ENCODE measurements at regions not wholly inside any gene's neighbourhood (a gene's known extent, or its start where the extent isn't known, plus 50 kb on each side); places are given as distances from the start of the nearest gene placed in this dataset.

GRCh38 chr6:87917886-87918285, 129.8 kb upstream of the SPACA1 start:
- no peak overlapping the region for H3K27ac ChIP-seq (ENCODE audit: low read depth, low read length)
- H3K4me3 ChIP-seq (ENCODE audit: low read length) = no peak overlapping the region
- H3K4me1 ChIP-seq (ENCODE audit: control insufficient read depth, insufficient read depth, low read length) = no peaks in the 10 kb centered on the region
- H3K9ac ChIP-seq (ENCODE audit: low read length) = no peak overlapping the region
- H3K36me3 ChIP-seq (ENCODE audit: control insufficient read depth, insufficient read depth, low read length) = no peaks in the 10 kb centered on the region
- H3K27me3 ChIP-seq (ENCODE audit: control insufficient read depth, insufficient read depth, low read length) = no peaks in the 10 kb centered on the region

- H3K9ac ChIP-seq (ENCODE audit: low read length) = no peak overlapping the region
- no peak overlapping the region for H3K4me3 ChIP-seq (ENCODE audit: low read length)
- no peaks in the 10 kb centered on the region for H3K4me1 ChIP-seq (ENCODE audit: control insufficient read depth, insufficient read depth, low read length)
- no peaks in the 10 kb centered on the region for H3K27me3 ChIP-seq (ENCODE audit: control insufficient read depth, insufficient read depth, low read length)
- no peaks in the 10 kb centered on the region for H3K36me3 ChIP-seq (ENCODE audit: control insufficient read depth, insufficient read depth, low read length)
- no peak overlapping the region for H3K27ac ChIP-seq (ENCODE audit: low read depth, low read length)
These were observed 131.2 kb upstream of the SPACA1 start for GRCh38 chr6:87916446-87916845.

GRCh38 chr6:87914637-87915395, 132.8 kb upstream of the SPACA1 start:
- H3K4me1 ChIP-seq (ENCODE audit: control insufficient read depth, insufficient read depth, low read length) = no peaks in the 10 kb centered on the region
- no peak overlapping the region for H3K4me3 ChIP-seq (ENCODE audit: low read length)
- no peak overlapping the region for H3K27ac ChIP-seq (ENCODE audit: low read depth, low read length)
- no peak overlapping the region for H3K9ac ChIP-seq (ENCODE audit: low read length)
- no peaks in the 10 kb centered on the region for H3K27me3 ChIP-seq (ENCODE audit: control insufficient read depth, insufficient read depth, low read length)
- H3K36me3 ChIP-seq (ENCODE audit: control insufficient read depth, insufficient read depth, low read length) = no peaks in the 10 kb centered on the region

GRCh38 chr6:87913974-87914373, 133.7 kb upstream of the SPACA1 start:
- Histone ChIP-seq H3K27me3 (ENCODE audit: control insufficient read depth, insufficient read depth, low read length) (no peaks in the 10 kb centered on the region), H3K4me3 (ENCODE audit: low read length) (no peak overlapping the region), H3K9ac (ENCODE audit: low read length) (no peak overlapping the region), H3K27ac (ENCODE audit: low read depth, low read length) (no peak overlapping the region), H3K36me3 (ENCODE audit: control insufficient read depth, insufficient read depth, low read length) (no peaks in the 10 kb centered on the region), H3K4me1 (ENCODE audit: control insufficient read depth, insufficient read depth, low read length) (no peaks in the 10 kb centered on the region)

GRCh38 chr6:87912102-87912501, 135.5 kb upstream of the SPACA1 start:
- Histone ChIP-seq H3K27me3 (ENCODE audit: control insufficient read depth, insufficient read depth, low read length) (no peaks in the 10 kb centered on the region), H3K4me3 (ENCODE audit: low read length) (no peak overlapping the region), H3K9ac (ENCODE audit: low read length) (no peak overlapping the region), H3K36me3 (ENCODE audit: control insufficient read depth, insufficient read depth, low read length) (no peaks in the 10 kb centered on the region), H3K27ac (ENCODE audit: low read depth, low read length) (no peak overlapping the region), H3K4me1 (ENCODE audit: control insufficient read depth, insufficient read depth, low read length) (no peaks in the 10 kb centered on the region)

- Histone ChIP-seq H3K4me3 (ENCODE audit: low read length) (no peak overlapping the region), H3K4me1 (ENCODE audit: control insufficient read depth, insufficient read depth, low read length) (no peaks in the 10 kb centered on the region), H3K36me3 (ENCODE audit: control insufficient read depth, insufficient read depth, low read length) (no peaks in the 10 kb centered on the region), H3K9ac (ENCODE audit: low read length) (no peak overlapping the region), H3K27ac (ENCODE audit: low read depth, low read length) (no peak overlapping the region), H3K27me3 (ENCODE audit: control insufficient read depth, insufficient read depth, low read length) (no peaks in the 10 kb centered on the region)
These were observed 137.8 kb upstream of the SPACA1 start for GRCh38 chr6:87909849-87910248.

- no peak overlapping the region for H3K27ac ChIP-seq (ENCODE audit: low read depth, low read length)
- no peaks in the 10 kb centered on the region for H3K36me3 ChIP-seq (ENCODE audit: control insufficient read depth, insufficient read depth, low read length)
- H3K9ac ChIP-seq (ENCODE audit: low read length) = no peak overlapping the region
- H3K27me3 ChIP-seq (ENCODE audit: control insufficient read depth, insufficient read depth, low read length) = no peaks in the 10 kb centered on the region
- no peak overlapping the region for H3K4me3 ChIP-seq (ENCODE audit: low read length)
- no peaks in the 10 kb centered on the region for H3K4me1 ChIP-seq (ENCODE audit: control insufficient read depth, insufficient read depth, low read length)
These were observed 138.4 kb upstream of the SPACA1 start for GRCh38 chr6:87908978-87909811.

GRCh38 chr6:87907521-87907920, 140.1 kb upstream of the SPACA1 start:
- Histone ChIP-seq H3K4me1 (ENCODE audit: control insufficient read depth, insufficient read depth, low read length) (no peaks in the 10 kb centered on the region), H3K9ac (ENCODE audit: low read length) (no peak overlapping the region), H3K27ac (ENCODE audit: low read depth, low read length) (no peak overlapping the region), H3K36me3 (ENCODE audit: control insufficient read depth, insufficient read depth, low read length) (no peaks in the 10 kb centered on the region), H3K4me3 (ENCODE audit: low read length) (no peak overlapping the region), H3K27me3 (ENCODE audit: control insufficient read depth, insufficient read depth, low read length) (no peaks in the 10 kb centered on the region)

GRCh38 chr6:87905101-87905641, 142.5 kb upstream of the SPACA1 start:
- Histone ChIP-seq H3K4me3 (ENCODE audit: low read length) (no peak overlapping the region), H3K36me3 (ENCODE audit: control insufficient read depth, insufficient read depth, low read length) (no peaks in the 10 kb centered on the region), H3K27ac (ENCODE audit: low read depth, low read length) (no peak overlapping the region), H3K27me3 (ENCODE audit: control insufficient read depth, insufficient read depth, low read length) (no peaks in the 10 kb centered on the region), H3K9ac (ENCODE audit: low read length) (no peak overlapping the region), H3K4me1 (ENCODE audit: control insufficient read depth, insufficient read depth, low read length) (no peaks in the 10 kb centered on the region)

- Histone ChIP-seq H3K36me3 (ENCODE audit: control insufficient read depth, insufficient read depth, low read length) (no peaks in the 10 kb centered on the region), H3K9ac (ENCODE audit: low read length) (no peak overlapping the region), H3K4me1 (ENCODE audit: control insufficient read depth, insufficient read depth, low read length) (no peaks in the 10 kb centered on the region), H3K27ac (ENCODE audit: low read depth, low read length) (no peak overlapping the region), H3K27me3 (ENCODE audit: control insufficient read depth, insufficient read depth, low read length) (no peaks in the 10 kb centered on the region), H3K4me3 (ENCODE audit: low read length) (no peak overlapping the region)
These were observed 143.6 kb upstream of the SPACA1 start for GRCh38 chr6:87904011-87904410.

GRCh38 chr6:87903323-87903722, 144.3 kb upstream of the SPACA1 start:
- Histone ChIP-seq H3K27me3 (ENCODE audit: control insufficient read depth, insufficient read depth, low read length) (no peaks in the 10 kb centered on the region), H3K36me3 (ENCODE audit: control insufficient read depth, insufficient read depth, low read length) (no peaks in the 10 kb centered on the region), H3K4me3 (ENCODE audit: low read length) (no peak overlapping the region), H3K27ac (ENCODE audit: low read depth, low read length) (no peak overlapping the region), H3K4me1 (ENCODE audit: control insufficient read depth, insufficient read depth, low read length) (no peaks in the 10 kb centered on the region), H3K9ac (ENCODE audit: low read length) (no peak overlapping the region)

- no peaks in the 10 kb centered on the region for H3K36me3 ChIP-seq (ENCODE audit: control insufficient read depth, insufficient read depth, low read length)
- no peaks in the 10 kb centered on the region for H3K4me1 ChIP-seq (ENCODE audit: control insufficient read depth, insufficient read depth, low read length)
- H3K4me3 ChIP-seq (ENCODE audit: low read length) = no peak overlapping the region
- H3K9ac ChIP-seq (ENCODE audit: low read length) = no peak overlapping the region
- no peak overlapping the region for H3K27ac ChIP-seq (ENCODE audit: low read depth, low read length)
- H3K27me3 ChIP-seq (ENCODE audit: control insufficient read depth, insufficient read depth, low read length) = no peaks in the 10 kb centered on the region
These were observed 145.3 kb upstream of the SPACA1 start for GRCh38 chr6:87902383-87902782.
